HEK293 (cell line): ENCODE measurements at regions not wholly inside any gene's neighbourhood (a gene's known extent, or its start where the extent isn't known, plus 50 kb on each side); places are given as distances from the start of the nearest gene placed in this dataset.

ENCODE experiments used
- CTCF ChIA-PET: fragments of 350-600 bp; formaldehyde crosslinking; extraction: SDS; loops from one replicate; lab custom pipeline; 2021; ENCODE audit warnings: antibody characterized with exemption; lab: Yijun Ruan, JAX
- POLR2A ChIA-PET: fragments of 300-600 bp; formaldehyde crosslinking; extraction: SDS; loops from one replicate; lab custom pipeline; 2020; ENCODE audit warnings: antibody characterized with exemption, inconsistent platforms; lab: Yijun Ruan, JAX
- H3K27ac ChIP-seq: fragments of 200-500 bp; sonication (Bioruptor generic); 2 replicates; pipeline ENCODE4 v1.5.1; 2014; ENCODE audit warnings: low read depth, low read length, control low read depth, inconsistent platforms; ENCODE audit errors: extremely low read depth
- H3K36me3 ChIP-seq, 2 experiments: fragments of 200-500 bp in 1 of 2; sonication (Bioruptor generic) in 1 of 2; 1 replicate in 1 of 2; 2 replicates in 1 of 2; pipeline ENCODE4 v1.5.1; 2014 to 2017; ENCODE audit warnings: inconsistent platforms in 2 of 2, low read length in 2 of 2; ENCODE audit not compliant: control insufficient read depth in 2 of 2, insufficient read depth in 1 of 2
- H3K4me1 ChIP-seq: fragments of 200-500 bp; sonication (Bioruptor generic); 2 replicates; pipeline ENCODE4 v1.5.1; 2014; ENCODE audit warnings: mild to moderate bottlenecking, low read length, inconsistent platforms; ENCODE audit not compliant: control insufficient read depth, insufficient read depth
- H3K4me3 ChIP-seq: 2 replicates; pipeline ENCODE4 v1.5.1; 2011; ENCODE audit warnings: low read depth, mild to moderate bottlenecking, control low read depth, low read length, moderate library complexity
- H3K9me3 ChIP-seq: fragments of 200-500 bp; sonication (Bioruptor generic); 2 replicates; pipeline ENCODE4 v1.5.1; 2014; ENCODE audit warnings: low read depth, low read length, inconsistent platforms; ENCODE audit not compliant: control insufficient read depth, insufficient read depth
- INSM2 ChIP-seq: fragments of 450-650 bp; formaldehyde crosslinking; IDR thresholded peaks from 2 replicates; pipeline ENCODE4 v1.5.1; 2016; ENCODE audit warnings: missing biosample characterization, missing genetic modification characterization
- KLF10 ChIP-seq: fragments of 450-650 bp; IDR thresholded peaks from 2 replicates; pipeline ENCODE4 v1.5.1; 2018; ENCODE audit warnings: missing biosample characterization, mild to moderate bottlenecking, missing genetic modification characterization
- KLF7 ChIP-seq: fragments of 450-650 bp; formaldehyde crosslinking; IDR thresholded peaks from 2 replicates; pipeline ENCODE4 v1.5.1; 2016; ENCODE audit warnings: missing biosample characterization, missing genetic modification characterization, borderline replicate concordance
- MEIS1 ChIP-seq: sonication (generic); formaldehyde crosslinking; IDR thresholded peaks from 2 replicates; pipeline ENCODE4 v1.8.1; 2022; ENCODE audit warnings: missing genetic modification reagents, mild to moderate bottlenecking, borderline replicate concordance
- ZFHX2 ChIP-seq: fragments of 450-650 bp; formaldehyde crosslinking; conservative IDR thresholded peaks from 2 replicates; pipeline ENCODE4 v1.5.1; 2016; ENCODE audit warnings: missing biosample characterization, missing genetic modification characterization
- ZNF138 ChIP-seq: fragments of 450-650 bp; formaldehyde crosslinking; IDR thresholded peaks from 2 replicates; pipeline ENCODE4 v1.5.1; 2016; ENCODE audit warnings: missing biosample characterization, missing genetic modification characterization, borderline replicate concordance
- ZNF146 ChIP-seq: fragments of 450-650 bp; formaldehyde crosslinking; IDR thresholded peaks from 2 replicates; pipeline ENCODE4 v1.5.1; 2016; ENCODE audit warnings: missing biosample characterization, missing genetic modification characterization
- ZNF2 ChIP-seq: fragments of 450-650 bp; formaldehyde crosslinking; IDR thresholded peaks from 2 replicates; pipeline ENCODE4 v1.5.1; 2016; ENCODE audit warnings: missing biosample characterization, missing genetic modification characterization
- ZNF266 ChIP-seq: fragments of 450-650 bp; formaldehyde crosslinking; IDR thresholded peaks from 2 replicates; pipeline ENCODE4 v1.5.1; 2016; ENCODE audit warnings: missing biosample characterization, missing genetic modification characterization, low read depth
- ZNF280D ChIP-seq: fragments of 450-650 bp; formaldehyde crosslinking; IDR thresholded peaks from 2 replicates; pipeline ENCODE4 v1.5.1; 2016; ENCODE audit warnings: missing biosample characterization, missing genetic modification characterization
- ZNF341 ChIP-seq: fragments of 450-650 bp; formaldehyde crosslinking; IDR thresholded peaks from 2 replicates; pipeline ENCODE4; 2016; ENCODE audit warnings: low read depth, missing biosample characterization, missing genetic modification characterization
- ZNF510 ChIP-seq: fragments of 450-650 bp; formaldehyde crosslinking; IDR thresholded peaks from 2 replicates; pipeline ENCODE4 v1.5.1; 2018; ENCODE audit warnings: mild to moderate bottlenecking, missing genetic modification characterization, missing biosample characterization; ENCODE audit not compliant: insufficient replicate concordance
- ZNF529 ChIP-seq: fragments of 450-650 bp; formaldehyde crosslinking; IDR thresholded peaks from 2 replicates; pipeline ENCODE4 v1.5.1; 2017; ENCODE audit warnings: missing genetic modification characterization, missing biosample characterization; ENCODE audit not compliant: insufficient replicate concordance
- ZNF558 ChIP-seq: fragments of 450-650 bp; formaldehyde crosslinking; IDR thresholded peaks from 2 replicates; pipeline ENCODE4 v1.5.1; 2016; ENCODE audit warnings: missing biosample characterization, missing genetic modification characterization
- ZNF571 ChIP-seq: fragments of 450-650 bp; formaldehyde crosslinking; IDR thresholded peaks from 2 replicates; pipeline ENCODE4 v1.5.0; 2017; ENCODE audit warnings: missing biosample characterization, missing genetic modification characterization
- ZNF639 ChIP-seq: fragments of 450-650 bp; formaldehyde crosslinking; IDR thresholded peaks from 2 replicates; pipeline ENCODE4 v1.5.1; 2016; ENCODE audit warnings: missing biosample characterization, missing genetic modification characterization
- ZNF660 ChIP-seq: fragments of 450-650 bp; IDR thresholded peaks from 2 replicates; pipeline ENCODE4 v1.5.1; 2018; ENCODE audit warnings: missing biosample characterization, mild to moderate bottlenecking, missing genetic modification characterization
- ZNF785 ChIP-seq: fragments of 450-650 bp; formaldehyde crosslinking; IDR thresholded peaks from 2 replicates; pipeline ENCODE4 v1.5.1; 2016; ENCODE audit warnings: missing biosample characterization, missing genetic modification characterization
- ZXDB ChIP-seq: fragments of 450-650 bp; formaldehyde crosslinking; IDR thresholded peaks from 2 replicates; pipeline ENCODE4 v1.5.1; 2016; ENCODE audit warnings: missing biosample characterization, missing genetic modification characterization
- TF ChIP-seq, protein P1 (sequence below): fragments of 450-650 bp; formaldehyde crosslinking; IDR thresholded peaks from 2 replicates; pipeline ENCODE4 v1.5.1; 2016; ENCODE audit warnings: missing biosample characterization, missing genetic modification characterization, low read depth

GRCh38 chr2:79223539-79223938 is 64.0 kb upstream of the REG3A start:
- no peaks in the 10 kb centered on the region for H3K36me3 ChIP-seq
- H3K27ac ChIP-seq = no peak overlapping the region
- POLR2A ChIA-PET = no interaction called here
- CTCF ChIA-PET = interaction anchor here (0.5 to 0.9 kb wide), 4 partner anchors 13 to 653 kb away, joined by 3 to 4 read pairs (median 4); no protein-coding TSS in a partner anchor
- no peak for TF ChIP-seq ZNF138 (tag by site-specific recombination)
- TF ChIP-seq ZNF2 (tag by site-specific recombination) = no peak
- TF ChIP-seq ZXDB (tag by site-specific recombination) = no peak
- no peak for TF ChIP-seq ZNF146
- TF ChIP-seq ZNF639 (tag by site-specific recombination) = no peak
- no peak for TF ChIP-seq ZNF785 (tag by site-specific recombination)
- TF ChIP-seq ZNF280D (tag by site-specific recombination) = no peak
- TF ChIP-seq KLF10 (tag by site-specific recombination) = no peak
- no peak for TF ChIP-seq ZNF558
- TF ChIP-seq KLF7 (tag by site-specific recombination) = no peak
- TF ChIP-seq MEIS1 = no peak
- TF ChIP-seq INSM2 (tag by site-specific recombination) = no peak
- no peak for TF ChIP-seq ZNF660 (tag by site-specific recombination)
- TF ChIP-seq ZNF510 = no peak
- no peak for TF ChIP-seq ZNF571 (tag by site-specific recombination)
- no peak for TF ChIP-seq ZNF529
- TF ChIP-seq ZFHX2 (tag by site-specific recombination) = no peak
- TF ChIP-seq, protein P1, sequence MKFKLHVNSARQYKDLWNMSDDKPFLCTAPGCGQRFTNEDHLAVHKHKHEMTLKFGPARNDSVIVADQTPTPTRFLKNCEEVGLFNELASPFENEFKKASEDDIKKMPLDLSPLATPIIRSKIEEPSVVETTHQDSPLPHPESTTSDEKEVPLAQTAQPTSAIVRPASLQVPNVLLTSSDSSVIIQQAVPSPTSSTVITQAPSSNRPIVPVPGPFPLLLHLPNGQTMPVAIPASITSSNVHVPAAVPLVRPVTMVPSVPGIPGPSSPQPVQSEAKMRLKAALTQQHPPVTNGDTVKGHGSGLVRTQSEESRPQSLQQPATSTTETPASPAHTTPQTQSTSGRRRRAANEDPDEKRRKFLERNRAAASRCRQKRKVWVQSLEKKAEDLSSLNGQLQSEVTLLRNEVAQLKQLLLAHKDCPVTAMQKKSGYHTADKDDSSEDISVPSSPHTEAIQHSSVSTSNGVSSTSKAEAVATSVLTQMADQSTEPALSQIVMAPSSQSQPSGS (tag by site-specific recombination) = no peak
- no peak for TF ChIP-seq ZNF341
- TF ChIP-seq ZNF266 (tag by site-specific recombination) = no peak
- no peaks in the 10 kb centered on the region for H3K9me3 ChIP-seq
- no peak overlapping the region for H3K4me3 ChIP-seq
- H3K4me1 ChIP-seq = no peaks in the 10 kb centered on the region
